Glomerular endothelial cell (primary cell): ENCODE measurements at regions not wholly inside any gene's neighbourhood (a gene's known extent, or its start where the extent isn't known, plus 50 kb on each side); places are given as distances from the start of the nearest gene placed in this dataset.

Experiments
- DNase-seq: peaks from one replicate; pipeline ENCODE4 v3.0.0-alpha.2; 2011; ENCODE audit warnings: low read depth, low spot score; ENCODE audit errors: extremely low read depth

DNA sequence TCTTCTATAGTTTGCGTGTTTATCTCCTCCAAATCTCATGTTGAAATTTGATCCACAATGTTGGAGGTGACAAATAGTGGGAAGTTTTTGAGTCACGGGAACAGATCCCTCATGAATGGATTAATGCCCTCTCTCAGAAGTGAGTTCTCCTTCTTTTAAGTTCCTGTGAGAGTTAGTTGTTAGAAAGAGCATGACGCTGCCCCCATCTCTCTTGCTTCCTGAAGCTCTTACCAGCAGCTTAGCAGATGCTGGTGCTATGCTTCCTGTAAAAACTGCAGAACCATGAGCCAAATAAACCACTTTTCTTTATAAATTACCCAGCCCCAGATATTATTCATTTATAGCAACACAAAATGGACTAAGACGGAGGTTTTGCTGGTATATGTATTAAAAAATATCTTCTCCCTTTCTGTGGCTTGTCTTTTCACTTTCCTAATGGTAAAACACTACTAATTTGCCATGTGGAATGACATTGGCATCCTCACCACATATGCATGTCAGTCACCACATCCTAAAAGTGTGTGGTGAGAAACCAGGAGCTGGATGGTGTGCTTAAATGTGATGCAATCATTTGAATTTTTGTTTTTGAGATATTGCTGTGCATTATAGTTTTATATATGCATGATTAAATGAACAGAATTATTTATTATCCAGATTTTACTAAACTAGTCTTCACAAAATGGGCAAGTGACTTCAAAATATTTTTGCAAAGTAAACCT lies 449.3 kb downstream of the ADAMTS20 start:
- DNase-seq, result no peak

- no peak for DNase-seq
Measured at GRCh38 chr12:43100231-43100630, 451.8 kb downstream of the ADAMTS20 start.

GRCh38 chr12:43099691-43100163 lies 452.3 kb downstream of the ADAMTS20 start:
- no peak for DNase-seq

DNA sequence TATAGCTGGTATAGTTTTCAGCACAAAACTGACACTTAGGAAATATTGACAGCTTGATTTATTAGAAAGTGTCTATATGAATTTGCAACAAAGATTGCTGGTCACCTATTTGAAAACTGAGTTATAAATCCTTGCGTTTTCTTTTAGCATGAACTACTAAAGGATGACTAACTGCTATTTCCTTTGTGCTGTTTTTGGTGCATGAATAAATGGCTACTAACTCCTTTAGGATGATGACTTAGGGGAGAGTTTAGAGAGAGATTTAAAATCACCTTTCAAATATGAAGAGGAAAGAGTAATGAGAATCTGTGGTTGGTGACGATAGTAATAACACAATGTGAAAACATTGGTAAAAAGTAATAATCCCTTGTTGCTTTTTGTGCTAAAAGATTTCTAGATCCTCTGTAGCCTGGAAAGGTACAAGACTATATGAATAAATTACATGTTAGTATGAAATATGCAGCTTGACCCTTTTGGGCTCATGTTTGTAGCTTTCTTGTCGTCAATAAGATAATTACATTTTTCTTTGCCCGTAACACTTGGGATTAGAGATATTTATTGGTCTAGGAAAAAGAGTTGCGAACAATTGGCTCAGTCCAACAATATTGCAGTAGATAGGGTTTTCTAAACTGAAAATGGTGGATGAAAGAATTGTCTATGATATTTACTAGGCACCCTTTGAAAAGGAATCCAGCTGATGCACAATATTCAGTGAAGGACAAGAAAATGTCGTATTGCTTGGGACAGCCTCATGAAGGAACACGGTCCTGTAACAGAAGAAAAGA lies 453.0 kb downstream of the ADAMTS20 start:
- no peak for DNase-seq

- no peak for DNase-seq
Measured at GRCh38 chr12:43098071-43098470, 453.9 kb downstream of the ADAMTS20 start.

DNA sequence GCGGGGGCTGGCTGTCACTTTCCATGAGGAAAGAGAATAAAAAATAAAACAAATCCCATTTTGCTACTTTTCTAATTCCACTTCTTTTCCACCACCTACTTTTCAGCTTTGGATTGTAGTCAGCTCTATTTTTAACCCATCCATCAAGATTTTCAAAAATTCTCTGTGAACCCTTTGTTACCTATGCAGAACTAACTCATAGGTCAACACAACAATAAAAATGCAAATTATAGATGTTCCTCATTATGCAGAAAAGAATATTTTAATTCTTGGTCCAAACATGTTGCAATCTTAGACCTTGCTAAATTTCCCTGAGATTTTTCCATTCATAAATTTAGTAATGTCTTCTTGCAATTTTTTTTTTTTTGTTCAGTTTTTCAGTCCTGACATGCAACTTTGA lies 454.5 kb downstream of the ADAMTS20 start:
- no peak for DNase-seq

GRCh38 chr12:43095669-43096280 lies 456.2 kb downstream of the ADAMTS20 start:
- DNase-seq, result no peak

- DNase-seq, result no peak
Measured at GRCh38 chr12:43094886-43095575, 457.0 kb downstream of the ADAMTS20 start.

GRCh38 chr12:43090981-43091380 lies 461.0 kb downstream of the ADAMTS20 start:
- no peak for DNase-seq

DNA sequence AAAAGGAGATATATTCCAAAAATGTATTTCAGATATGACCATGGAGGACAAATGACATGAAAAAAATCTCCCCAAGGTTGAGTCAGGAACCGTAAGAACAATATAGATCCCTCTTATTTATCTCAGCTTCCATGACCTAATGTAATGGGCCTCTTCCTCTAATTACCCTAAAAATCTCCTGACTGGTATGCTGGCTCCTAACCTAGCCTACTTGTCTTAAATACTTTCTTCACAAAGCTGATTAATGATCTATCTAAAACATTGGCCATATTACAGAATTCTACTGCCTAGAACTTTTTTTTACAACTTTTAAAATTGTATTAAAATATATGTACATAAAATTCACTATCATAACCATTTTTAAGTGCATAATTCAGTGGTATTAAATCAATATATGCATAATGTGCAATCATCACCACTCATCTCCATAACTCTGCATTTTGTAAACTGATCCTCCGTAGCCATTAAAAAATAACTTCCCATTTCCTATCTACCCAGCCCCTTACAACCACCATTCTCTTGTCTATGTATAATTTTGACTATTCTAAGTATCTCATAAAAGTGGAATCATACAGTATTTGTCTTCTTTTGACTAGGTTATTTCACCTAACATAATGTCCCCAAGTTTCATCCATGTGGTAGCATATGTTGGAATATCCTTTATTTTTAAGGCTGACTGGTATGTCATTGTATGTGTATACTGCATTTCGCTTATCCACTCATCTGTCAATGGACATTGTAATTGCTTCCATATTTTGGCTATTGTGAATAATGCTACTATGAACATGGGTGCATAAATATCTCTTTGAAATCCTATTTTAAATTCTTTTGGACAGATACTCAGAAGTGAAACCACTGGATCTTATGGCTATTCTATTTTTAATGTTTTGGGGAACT lies 464.6 kb downstream of the ADAMTS20 start:
- DNase-seq, result no peak

- DNase-seq, result peak; percentile 37
Measured at GRCh38 chr12:43079476-43079875, 472.5 kb downstream of the ADAMTS20 start.

DNA sequence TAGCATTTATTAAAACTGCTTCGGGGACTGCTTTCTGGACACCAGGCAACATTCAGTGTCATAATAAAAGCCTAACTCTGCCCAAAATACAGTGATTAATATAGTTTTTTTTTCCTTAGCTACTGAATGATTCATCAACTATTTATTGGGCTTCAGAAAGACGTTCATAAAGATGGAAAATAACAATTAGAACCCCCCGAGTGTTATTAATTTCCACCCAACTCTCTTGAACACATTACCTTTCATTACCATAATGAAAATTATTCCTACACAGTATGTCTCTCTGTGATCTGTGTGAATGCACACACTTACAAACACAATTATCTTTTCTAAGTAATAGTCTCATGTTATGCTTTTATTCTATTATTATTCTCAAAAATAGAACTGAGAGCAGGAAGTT lies 473.0 kb downstream of the ADAMTS20 start:
- DNase-seq, result peak; percentile 22

DNA sequence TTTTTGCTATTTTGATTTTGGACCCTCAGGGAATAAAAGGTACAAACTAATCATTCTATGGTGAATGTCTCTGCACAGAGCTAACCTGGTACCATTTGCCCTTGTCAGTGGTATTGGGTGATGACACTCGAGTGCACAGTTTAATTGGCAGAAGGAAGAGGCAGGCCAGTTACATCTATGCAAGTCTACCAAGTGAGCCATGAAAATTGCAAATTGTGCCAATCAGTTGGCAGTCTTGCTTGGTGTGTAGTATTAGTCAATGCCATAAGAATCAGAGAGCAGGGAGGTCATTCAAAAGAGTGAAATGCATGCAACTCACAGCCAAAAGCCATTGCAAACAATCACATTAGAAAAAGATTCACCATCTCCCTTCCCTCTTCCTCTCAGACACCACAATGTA lies 479.6 kb downstream of the ADAMTS20 start:
- DNase-seq, result no peak

GRCh38 chr12:43069768-43070221 lies 480.2 kb upstream of the PRICKLE1 start:
- no peak for DNase-seq

- no peak for DNase-seq
Measured at GRCh38 chr12:43066471-43066870, 476.9 kb upstream of the PRICKLE1 start.

GRCh38 chr12:43063650-43064049 lies 474.1 kb upstream of the PRICKLE1 start:
- no peak for DNase-seq

DNA sequence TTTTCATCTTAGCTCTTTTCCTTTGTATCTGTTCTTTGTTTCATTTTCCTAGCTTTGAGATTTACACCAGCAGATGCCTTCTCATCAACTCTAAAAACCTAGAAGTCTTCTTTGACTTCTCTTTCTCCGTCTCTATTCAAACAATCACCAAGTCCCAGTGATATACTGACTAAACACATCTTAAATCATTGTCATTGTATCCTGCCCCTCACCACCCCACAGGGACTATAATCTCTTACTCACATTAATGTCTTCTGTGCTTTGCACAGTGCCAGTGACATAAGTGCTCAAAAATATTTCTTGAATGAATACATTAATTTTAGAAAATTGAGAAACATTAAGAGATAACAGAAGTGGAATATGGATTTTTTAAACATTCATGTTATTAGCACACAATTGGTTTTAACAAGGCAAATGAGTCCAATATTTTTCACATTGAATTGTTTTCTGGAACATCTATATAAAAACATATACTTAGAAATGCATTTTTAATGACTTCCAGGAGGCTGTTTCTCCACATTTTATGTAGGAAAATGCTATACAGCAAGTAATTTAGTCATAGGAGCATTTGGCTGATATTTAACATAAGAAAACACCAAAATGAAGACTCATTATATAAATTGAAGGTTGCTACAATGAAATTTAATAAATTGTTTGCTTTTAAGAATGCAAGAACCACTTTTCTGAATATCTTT lies 472.8 kb upstream of the PRICKLE1 start:
- DNase-seq, result no peak

DNA sequence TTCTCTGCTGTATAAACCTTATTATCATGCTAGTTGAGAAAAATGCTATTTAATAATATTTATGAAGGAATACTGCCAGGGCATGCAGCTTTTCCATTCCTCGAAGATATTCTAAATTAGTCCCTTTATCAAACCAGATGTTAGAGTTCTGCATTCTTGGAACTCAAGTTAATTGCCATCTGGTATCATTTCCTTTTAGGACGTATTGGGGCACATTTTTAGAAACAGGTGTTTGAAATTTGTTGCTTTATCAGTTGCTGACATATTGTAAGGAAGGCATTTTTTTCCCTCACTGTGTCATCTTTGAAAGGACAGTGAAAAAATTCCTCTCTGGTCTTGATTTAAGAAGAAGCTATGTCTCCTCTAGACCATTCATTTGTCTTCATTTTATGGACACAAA lies 471.2 kb upstream of the PRICKLE1 start:
- no peak for DNase-seq

GRCh38 chr12:43058616-43059015 lies 469.1 kb upstream of the PRICKLE1 start:
- DNase-seq, result no peak
